ENCODE measurements at regions not wholly inside any gene's neighbourhood (a gene's known extent, or its start where the extent isn't known, plus 50 kb on each side); places are given as distances from the start of the nearest gene placed in this dataset.

- DNase-seq = no peak
Observed at GRCh38 chr11:39288011-39288410, 2171.4 kb downstream of the LRRC4C start.

GRCh38 chr11:39268176-39268690 is 2191.2 kb downstream of the LRRC4C start:
- no peak for DNase-seq

GRCh38 chr11:39255648-39256047 is 2203.8 kb downstream of the LRRC4C start:
- DNase-seq = no peak

- no peak for DNase-seq
Observed at GRCh38 chr11:39249566-39250365, 2209.7 kb downstream of the LRRC4C start.

GRCh38 chr11:39247570-39248137 is 2211.8 kb downstream of the LRRC4C start:
- no peak for DNase-seq

- no peak for DNase-seq
Observed at GRCh38 chr11:39239553-39239952, 2219.9 kb downstream of the LRRC4C start.

- DNase-seq = no peak
Observed at GRCh38 chr11:39236916-39237315, 2222.5 kb downstream of the LRRC4C start.

- no peak for DNase-seq
Observed at GRCh38 chr11:39221550-39222138, 2237.8 kb downstream of the LRRC4C start.

GRCh38 chr11:39220501-39221230 is 2238.8 kb downstream of the LRRC4C start:
- no peak for DNase-seq

GRCh38 chr11:39220069-39220468 is 2239.4 kb downstream of the LRRC4C start:
- DNase-seq = no peak

GRCh38 chr11:39209981-39210380 is 2249.5 kb downstream of the LRRC4C start:
- no peak for DNase-seq

- no peak for DNase-seq
Observed at GRCh38 chr11:39205236-39205995, 2254.0 kb downstream of the LRRC4C start.

- DNase-seq = no peak
Observed at GRCh38 chr11:39192671-39193070, 2266.8 kb downstream of the LRRC4C start.

- DNase-seq = no peak
Observed at GRCh38 chr11:39190751-39191150, 2268.7 kb downstream of the LRRC4C start.

- DNase-seq = no peak
Observed at GRCh38 chr11:39177678-39178077, 2281.8 kb downstream of the LRRC4C start.

- DNase-seq = no peak
Observed at GRCh38 chr11:39174965-39175364, 2284.5 kb downstream of the LRRC4C start.

GRCh38 chr11:39174196-39174595 is 2285.3 kb downstream of the LRRC4C start:
- no peak for DNase-seq

GRCh38 chr11:39165021-39165420 is 2294.4 kb downstream of the LRRC4C start:
- no peak for DNase-seq

- DNase-seq = no peak
Observed at GRCh38 chr11:39149214-39149613, 2310.2 kb downstream of the LRRC4C start.

GRCh38 chr11:39145346-39145745 is 2314.1 kb downstream of the LRRC4C start:
- no peak for DNase-seq

- DNase-seq = no peak
Observed at GRCh38 chr11:39144351-39145130, 2314.9 kb downstream of the LRRC4C start.

GRCh38 chr11:39139581-39139980 is 2319.9 kb downstream of the LRRC4C start:
- DNase-seq = no peak
